Lung microvascular endothelial cell (primary cell): ENCODE measurements at regions not wholly inside any gene's neighbourhood (a gene's known extent, or its start where the extent isn't known, plus 50 kb on each side); places are given as distances from the start of the nearest gene placed in this dataset.
"Not testable (repeated sequence)": the region's sequence is repeated elsewhere in the genome, so short reads cannot be mapped to it uniquely, and the experiment has no call there.

ENCODE experiments used
- DNase-seq, 2 donors: peaks; one replicate each; pipeline versions ENCODE4 v3.0.0 to v3.0.0-alpha.2; 2010; ENCODE audit warnings: low read depth in 2 of 2

DNA sequence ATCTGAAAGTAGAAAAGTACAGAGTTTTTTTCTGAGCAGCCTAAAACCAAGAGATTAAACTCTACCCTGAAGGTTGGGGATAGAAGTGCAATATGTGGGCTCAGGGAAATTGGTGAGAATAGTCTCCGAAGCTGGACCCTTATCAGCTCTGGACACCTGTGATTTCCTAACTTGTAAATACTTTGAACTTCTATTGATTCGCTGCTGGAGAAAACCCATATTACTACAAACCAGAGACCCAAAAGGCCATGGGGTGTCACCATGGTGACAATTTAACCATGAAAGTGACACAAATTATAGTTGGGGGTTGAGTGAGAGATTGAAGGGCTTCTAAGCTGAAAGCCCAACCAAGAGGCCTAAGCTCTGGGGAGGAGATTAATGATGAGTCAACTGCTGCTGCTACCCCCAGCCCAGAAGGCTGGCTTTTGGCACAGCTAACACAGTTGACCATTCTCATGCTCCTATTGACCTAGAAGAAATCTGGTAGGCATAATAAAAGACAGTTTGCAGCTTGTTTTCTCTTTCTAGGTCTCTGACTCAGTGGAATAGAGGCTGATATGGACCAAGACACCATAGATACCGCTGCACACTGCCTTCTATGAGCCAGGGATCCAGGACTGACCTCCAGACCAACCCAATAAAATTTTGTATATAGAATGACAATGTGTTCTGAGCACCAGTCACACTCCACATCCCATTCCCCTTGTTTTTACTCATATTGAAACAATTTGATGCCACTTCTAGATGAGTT, 131.9 kb upstream of the FNDC3A start:
- no peak for DNase-seq

DNA sequence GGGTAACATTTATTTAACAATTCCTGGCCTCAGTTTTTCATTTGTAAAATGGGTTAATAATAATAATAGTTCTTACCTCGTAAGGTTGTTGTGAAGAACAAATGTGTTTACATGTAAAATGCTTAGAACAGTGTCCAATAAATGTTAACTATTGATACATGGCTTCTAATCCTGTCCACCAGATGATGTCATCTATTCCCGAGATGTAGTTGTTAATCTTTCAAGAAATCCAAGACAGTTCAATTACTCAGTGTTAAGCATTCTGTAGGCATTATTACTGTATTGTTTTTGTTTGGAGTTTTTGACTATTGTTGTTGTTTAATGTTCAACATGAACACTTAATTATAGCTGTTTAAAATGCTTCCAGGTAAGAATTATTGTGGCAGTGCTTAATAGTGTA, 131.0 kb upstream of the FNDC3A start:
- DNase-seq, result no peak

DNA sequence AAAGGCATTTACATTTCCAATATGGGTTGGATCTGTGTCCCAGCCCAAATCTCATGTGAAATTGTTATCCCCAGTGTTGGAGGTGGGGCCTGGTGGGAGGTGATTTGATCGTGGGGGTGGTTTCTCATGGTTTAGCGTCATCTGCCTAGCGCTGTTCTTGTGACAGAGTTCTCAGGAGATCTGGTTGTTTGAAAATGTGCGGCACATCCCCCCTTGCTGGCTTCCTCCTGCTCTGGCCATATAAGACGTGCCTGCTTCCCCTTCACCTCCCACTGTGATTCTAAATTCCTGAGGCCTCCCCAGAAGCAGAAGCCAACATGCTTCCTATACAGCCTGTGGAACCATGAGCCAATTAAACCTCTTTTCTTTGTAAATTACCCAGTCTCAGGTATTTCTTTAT, 126.2 kb upstream of the FNDC3A start:
- DNase-seq, result no peak

DNA sequence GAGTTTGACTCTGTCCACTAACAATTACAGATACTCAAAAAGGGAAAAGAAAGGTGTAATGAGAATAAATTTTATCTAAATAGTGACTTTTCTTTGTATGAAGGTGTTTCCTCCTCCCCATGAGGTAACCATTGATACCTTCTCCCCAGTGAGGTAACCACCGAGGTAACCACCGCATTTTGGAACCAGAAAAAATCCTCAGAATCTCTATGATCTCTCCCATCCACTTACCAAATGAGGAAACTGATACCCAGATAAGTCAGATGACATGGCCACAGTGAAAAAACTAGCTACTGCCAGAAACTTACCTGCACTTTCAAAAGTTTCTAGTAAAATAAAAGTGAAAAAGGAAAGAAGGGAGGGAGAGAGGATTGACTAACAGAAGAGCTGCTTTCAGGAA, 124.0 kb upstream of the FNDC3A start:
- no peak for DNase-seq

DNA sequence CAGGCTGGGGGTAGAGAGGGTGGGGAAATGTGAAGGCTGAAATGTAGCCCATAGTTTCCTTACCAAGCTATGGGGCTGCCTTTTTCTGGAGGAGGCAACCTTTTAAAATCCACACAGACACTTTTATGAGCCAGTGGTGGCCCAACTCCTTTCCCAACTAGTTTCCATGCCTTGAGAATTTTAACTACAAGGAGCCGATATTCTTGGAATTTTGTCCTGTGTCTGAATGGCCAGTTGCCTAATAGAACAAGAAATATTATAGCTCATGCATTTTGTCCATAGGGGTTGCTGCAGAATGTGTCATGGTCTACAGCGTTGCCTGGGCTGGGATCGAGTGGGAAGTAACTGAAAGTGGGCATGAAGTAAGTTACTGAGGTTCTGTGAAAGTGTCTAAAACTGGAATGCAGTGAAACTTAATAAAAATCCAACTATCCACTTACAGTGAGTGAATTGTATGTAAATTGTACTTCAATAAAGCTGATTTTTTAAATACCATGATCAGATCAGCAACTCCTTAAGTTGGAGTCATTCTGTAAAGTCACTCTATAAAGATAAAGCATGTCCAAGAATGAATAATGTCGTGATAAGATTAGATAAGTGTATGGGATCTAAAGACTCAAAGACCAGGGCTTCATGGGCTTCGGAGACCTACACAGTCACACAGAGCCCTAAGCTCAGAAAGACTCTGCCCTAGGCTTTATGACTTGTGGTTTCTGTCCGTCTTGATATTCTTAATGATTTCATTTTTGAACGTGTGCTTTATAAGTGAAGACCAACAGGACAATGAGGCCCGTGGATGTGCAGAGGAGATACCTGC, 122.6 kb upstream of the FNDC3A start:
- DNase-seq, result no peak

DNA sequence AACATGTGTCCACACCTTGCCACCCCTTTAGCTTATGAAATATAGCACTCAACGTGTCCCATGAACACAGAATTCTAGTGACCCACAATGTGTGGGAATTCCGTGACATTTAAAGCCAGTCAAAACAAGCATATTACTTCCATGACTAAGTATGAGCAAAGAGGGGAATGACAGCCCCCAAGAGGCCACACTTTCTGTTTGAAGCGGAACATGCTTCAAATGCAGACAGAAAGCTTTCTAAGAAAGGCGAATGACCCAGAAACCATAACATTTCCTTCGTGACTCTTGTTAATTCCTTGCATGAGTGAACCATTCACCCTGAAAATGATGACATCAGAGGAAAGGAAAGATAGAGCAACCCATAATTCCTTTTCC, 122.0 kb upstream of the FNDC3A start:
- peak in 1 of 2 donors; percentile 85 for DNase-seq

DNA sequence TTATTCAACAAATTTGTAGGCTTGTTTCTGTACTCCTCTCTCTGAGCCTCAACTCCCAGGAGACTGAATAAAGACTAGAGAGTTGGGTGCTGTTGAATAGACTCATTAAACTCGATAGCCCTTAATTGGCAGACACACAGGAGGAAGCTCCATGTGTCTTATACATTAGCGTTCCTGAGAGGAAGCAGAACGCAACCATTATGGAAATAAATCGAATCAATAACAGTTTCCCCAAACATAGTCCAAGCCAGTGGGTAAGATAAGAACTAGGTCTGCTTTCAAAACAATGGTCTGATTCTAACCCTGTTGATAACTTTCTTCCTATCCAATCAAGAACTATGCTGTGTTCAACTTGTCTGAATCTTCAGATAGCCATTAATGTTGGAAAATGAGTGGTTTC, 118.1 kb upstream of the FNDC3A start:
- no peak for DNase-seq

DNA sequence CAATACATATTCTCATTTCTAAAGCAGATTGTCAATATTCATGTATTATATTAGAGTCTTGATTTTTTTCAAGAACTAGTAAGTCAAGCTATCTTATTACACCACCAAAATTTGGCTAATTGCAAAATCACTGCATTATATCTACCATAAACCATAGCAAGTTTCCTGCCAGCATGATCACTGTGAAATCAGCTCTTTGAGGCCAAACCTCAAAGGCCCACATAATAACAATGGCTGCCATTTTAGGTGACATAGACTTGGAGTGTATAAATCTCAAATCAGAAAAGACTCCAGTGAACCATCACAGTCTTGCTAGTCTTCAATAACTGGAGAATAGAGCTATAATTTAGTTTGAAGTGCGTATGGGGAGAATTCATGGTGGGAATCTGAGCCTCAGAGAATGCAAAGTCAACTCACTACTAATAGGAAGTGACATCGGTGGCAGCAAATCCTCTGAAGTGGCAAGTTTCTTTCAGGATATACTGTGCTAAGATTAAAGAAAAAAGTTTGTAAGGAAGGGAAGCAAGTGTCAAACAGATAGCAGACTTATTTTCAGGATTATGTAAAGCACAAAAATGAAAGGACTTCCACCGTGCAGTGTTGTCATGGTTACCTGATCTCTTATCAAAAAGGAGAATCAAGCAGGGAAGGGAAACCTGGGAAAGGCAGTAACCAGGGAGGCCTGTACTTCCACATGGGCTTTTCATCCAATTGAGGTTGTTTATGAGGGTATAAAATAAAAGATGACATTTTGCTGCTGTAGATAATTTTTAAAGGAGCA, 117.4 kb upstream of the FNDC3A start:
- peak in 1 of 2 donors; percentile 54 for DNase-seq

DNA sequence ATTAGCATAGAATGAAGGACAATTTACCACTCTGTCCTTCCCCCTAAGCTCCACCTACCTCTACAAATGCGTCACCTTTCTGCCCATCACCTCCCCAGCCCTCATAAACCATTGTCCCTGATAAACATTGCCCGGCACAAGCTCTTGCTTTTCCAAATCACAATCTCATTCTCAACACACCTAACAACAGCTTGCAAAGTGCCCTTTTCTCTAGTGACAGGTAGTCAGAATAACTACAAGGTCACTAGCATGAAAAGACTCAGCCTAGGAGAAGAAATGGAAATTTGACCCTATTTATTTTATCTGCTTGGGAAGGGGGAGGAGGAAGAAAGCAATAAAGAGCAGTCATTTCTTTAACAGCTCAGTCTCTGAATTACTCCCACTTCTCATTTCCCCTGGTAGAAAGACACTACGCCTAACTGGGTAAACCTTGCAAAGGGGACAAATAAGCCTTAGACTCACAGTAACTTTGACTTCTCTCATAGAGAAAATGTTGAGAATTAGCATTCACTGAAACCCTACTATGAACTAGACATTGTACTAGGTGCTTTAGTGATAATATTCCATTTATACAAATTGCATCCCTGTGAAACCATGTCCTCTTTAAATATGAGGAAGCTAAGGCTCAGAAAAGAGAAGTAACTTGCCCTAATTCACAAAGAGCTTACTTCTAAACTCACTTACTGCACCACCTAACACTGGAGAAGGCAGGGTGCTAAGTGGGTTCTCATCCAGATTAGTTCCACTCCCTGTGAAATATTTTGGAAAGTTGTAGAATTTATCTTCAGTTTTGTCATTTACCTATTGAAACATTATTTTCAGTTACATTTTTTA, 116.2 kb upstream of the FNDC3A start:
- DNase-seq, result no peak

DNA sequence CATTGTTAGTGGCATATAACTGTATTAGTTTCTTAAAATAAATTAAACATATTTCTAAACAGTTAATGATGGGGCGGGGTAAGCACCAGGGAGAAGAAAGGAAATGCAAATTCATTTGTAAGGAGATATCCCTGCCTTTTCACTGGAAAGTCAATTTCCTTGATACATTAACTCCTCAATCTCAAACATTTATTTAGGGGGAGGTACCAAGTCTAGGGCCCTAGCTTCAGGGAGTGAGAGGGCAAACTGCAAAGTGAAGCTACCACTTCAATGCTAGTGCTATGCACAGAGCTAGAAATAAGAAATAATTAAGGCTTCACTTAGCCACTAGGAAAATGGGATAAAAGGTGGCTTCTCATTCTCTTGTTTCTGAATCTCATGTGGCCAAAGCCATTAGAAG, 115.3 kb upstream of the FNDC3A start:
- no peak for DNase-seq

DNA sequence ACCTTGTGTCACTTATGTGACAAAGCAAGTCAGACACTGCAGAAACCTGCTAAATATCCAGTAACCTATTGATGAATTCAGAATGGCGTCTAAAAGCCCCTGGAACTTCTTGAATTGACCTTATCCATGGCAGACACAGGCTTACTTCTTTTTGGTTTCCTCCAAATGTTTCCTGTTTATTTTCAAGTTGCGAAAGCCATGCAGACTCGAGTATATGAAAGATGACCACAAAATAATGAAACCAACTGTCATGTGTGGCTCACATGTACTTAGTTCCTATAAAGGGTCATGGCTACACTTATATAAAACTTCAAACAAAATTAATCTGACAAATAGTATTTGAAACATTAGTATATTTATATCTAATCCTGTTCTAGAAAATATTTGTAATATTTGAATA, 113.1 kb upstream of the FNDC3A start:
- peak in 1 of 2 donors; percentile 69 for DNase-seq

DNA sequence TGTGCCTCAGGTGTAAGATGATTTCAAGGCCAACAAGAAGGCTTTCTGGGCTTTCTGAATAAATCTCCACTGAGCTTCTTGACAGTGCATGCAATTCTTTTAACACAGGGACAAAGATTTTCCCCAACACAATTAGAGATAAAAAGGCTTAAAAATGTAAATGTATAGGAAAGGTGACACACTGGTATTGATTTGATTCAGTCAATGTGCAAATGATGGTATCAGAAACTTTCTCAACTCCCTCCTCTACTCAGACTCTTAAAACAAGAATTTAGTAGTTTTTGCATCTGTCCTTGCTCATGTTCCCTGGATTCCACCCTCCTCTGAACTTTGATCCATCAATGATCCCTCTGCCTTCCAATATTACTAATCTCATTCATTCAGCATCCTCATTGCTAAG, 111.6 kb upstream of the FNDC3A start:
- DNase-seq, result no peak

DNA sequence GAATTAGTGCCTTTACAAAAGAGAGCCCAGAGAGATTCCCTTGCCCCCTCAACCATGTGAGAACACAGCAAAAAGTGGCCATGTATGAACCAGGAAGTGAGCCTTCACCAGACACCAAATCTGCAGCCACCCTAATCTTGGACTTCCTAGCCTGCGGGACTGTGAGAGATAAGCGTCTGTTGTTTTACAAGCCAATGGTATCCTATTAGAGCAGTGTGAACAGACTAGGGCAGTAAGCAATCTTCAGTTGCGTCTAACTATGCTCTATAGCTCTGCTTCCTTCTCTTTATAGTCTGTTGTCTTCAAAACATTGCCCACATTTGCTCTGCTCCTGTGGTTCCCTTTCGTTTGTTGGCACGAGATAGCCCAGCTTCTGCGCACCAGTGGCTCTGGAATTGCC, 109.5 kb upstream of the FNDC3A start:
- no peak for DNase-seq

DNA sequence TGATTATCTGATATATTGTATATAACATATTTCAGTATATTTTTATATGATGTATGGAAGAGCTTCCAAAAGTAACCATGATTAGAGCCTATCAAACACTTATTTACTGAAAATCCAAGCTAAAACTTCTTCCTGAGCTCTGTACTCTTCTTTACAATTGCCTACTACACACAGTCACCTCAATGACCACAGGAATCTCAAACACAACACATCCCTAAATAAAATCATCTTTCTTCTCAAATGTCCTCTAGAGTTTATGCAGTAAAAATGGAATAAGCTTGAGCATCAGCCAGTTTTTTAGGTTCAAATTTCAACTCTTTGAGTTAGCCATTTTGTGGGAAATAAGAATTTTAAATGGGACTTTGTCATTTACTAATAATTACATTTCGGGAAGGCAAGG, 102.6 kb upstream of the FNDC3A start:
- DNase-seq, result no peak

DNA sequence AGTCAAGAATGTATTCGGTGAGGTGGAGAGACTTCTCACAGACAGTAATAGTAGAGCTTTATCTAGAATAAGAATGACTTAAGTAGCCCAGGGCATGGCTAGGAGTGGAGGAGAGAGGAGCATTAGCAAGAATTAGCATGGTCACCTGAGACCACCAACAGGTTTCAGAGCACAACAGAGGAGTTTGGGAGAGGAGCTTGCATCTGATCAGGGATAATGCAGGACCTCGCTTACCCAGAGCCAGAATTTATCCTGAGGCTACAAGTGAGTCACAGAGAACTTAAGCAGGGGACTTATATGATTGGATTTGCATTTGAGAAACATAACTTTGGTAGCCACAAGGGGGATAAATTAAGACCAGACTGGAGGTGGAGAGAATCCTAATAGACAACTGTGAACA, 102.1 kb upstream of the FNDC3A start:
- no peak for DNase-seq

DNA sequence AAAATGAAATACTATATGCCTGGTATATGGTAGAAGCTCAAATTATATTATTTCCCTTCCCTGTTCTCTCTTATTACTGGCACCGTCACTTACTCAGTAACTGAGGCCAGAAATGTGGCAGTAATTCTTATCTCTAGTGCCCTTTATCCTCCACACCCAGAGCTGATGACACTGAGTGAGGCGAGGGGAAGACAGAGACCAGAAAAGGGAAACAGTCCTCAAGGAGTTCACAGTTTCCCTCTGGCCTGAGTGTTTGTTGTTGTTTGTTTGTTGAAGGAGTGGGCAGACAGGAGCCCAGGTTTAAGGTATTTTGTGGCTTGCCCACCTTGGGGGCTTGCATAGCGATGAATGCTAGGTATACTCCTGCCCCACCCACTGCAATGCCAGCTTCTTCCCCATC, 101.5 kb upstream of the FNDC3A start:
- no peak for DNase-seq

DNA sequence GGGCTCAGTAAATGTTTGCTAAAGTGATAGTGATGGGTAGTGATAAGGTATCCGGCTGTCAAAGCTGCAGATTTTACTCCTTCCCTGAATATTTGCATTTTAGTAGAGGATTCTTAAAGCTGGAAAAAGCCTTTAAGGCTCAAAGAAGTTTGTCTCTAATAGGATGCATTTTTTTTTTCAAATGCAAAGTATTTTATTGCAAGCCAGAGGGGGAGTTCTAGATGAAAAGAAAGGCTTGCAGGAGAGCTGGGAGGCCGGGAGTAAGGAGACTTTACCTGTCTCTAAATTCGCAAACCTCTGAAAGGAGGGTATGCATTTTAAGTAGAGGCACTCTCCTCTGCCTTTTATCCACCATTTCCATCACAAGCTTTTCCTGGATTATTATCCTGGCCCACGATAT, 100.7 kb upstream of the FNDC3A start:
- no peak for DNase-seq

DNA sequence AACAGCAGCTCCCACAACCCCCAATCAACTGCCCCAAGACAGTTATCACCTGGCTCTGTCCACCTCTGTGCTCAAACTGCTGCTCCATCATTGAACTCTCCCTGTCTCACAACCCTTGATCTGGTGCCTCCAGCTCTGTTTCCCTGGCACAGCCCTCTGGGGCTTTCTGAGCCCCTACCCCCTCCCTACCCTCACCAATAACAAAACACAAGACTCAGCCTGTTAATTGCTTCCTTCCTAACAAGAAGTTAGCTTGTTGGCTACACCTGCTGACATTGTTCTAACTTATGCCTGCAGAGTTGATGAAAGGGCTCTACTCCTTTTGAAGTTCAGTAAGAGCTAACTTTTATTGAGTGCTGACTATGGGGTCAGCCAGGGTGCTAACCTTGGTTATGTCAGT, 99.4 kb upstream of the FNDC3A start:
- peak in 1 of 2 donors; percentile 31 for DNase-seq

DNA sequence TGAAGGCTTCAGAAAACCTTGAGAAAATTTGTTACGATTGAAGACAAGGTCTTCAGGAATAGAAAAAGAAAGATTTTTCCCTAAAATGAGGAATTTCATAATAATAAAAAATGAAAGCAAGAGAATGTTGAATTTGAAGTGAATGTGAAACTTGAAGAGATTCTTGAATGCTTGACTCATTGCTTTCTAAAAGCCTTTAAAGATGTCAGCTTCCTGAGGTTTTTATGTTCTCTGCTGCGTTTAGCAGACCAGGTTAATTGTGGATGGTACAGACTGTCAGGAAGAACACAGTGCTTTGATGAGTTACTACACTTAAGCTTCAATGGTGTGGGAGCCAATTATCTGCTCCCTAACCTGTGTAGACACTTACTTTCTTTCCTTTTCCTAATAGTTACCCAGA, 96.3 kb upstream of the FNDC3A start:
- DNase-seq, result peak in 1 of 2 donors; percentile 8

DNA sequence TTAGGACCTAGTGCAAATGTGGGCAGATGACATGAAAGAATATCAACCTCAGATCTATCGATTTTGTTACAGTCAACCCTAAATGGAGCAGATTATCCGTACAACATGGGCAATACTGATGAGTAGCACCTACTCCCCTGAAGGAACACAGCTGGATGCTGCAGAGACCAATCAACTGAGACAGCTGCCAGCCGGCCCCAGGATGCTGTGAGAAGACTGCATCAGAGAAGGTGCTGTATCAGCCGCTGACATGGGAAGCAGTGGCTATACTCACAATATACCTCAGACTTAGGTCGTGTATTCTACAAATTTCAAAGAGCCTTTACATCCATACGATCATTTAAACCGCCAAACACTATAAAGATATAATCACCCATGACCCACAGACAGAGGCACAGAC, 95.9 kb upstream of the FNDC3A start:
- DNase-seq, result no peak

DNA sequence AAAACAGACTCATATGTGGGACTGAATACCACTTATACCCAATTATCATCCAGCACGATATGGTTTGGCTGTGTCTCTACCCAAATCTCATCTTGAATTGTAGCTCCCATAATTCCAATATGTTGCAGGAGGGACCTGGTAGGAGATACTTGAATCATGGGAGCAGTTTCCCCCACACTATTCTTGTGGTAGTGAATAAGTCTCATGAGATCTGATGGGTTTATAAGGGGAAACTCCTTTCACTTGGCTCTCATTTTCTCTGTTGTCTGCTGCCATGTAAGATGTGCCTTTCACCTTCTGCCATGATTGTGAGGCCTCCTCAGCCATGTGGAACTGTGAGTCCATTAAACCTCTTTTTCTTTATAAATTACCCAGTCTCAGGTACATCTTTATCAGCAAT, 91.9 kb upstream of the FNDC3A start:
- DNase-seq, result not testable (repeated sequence)

DNA sequence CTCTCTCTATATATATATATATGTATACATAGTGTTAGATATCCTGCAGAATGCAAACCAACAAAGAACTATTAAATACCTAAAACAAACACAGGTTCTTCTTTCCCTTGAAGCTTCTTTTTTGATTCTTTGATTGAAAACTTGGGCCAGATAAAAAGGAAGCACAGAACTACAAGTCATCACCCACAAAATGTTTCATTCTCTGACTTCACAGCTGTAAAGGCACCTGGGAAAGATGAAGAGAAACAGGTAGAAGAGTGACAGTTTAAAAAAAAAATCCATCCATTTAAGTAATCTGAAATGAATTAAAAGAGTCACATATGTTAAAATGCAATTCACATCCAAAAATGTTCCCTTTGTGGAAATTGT, 90.7 kb upstream of the FNDC3A start:
- no peak for DNase-seq
